IMR-90 (cell line): ENCODE measurements at regions not wholly inside any gene's neighbourhood (a gene's known extent, or its start where the extent isn't known, plus 50 kb on each side); places are given as distances from the start of the nearest gene placed in this dataset.

Experiments used
- BHLHE40 ChIP-seq: fragments of 150-350 bp; IDR thresholded peaks from 2 replicates; pipeline ENCODE4 v1.6.1; 2016; ENCODE audit warnings: mild to moderate bottlenecking, low read depth, low read length
- CEBPB ChIP-seq: IDR thresholded peaks from 2 replicates; pipeline ENCODE4 v1.6.1; 2012; ENCODE audit warnings: low read depth, low read length, improper control_type of control experiment
- FOS ChIP-seq: fragments of 150-350 bp; IDR thresholded peaks from 2 replicates; pipeline ENCODE4 v1.6.1; 2016; ENCODE audit warnings: low read depth, low read length
- MAFK ChIP-seq: IDR thresholded peaks from 2 replicates; pipeline ENCODE4 v1.6.1; 2012; ENCODE audit warnings: low read depth, low read length, improper control_type of control experiment
- MAZ ChIP-seq: IDR thresholded peaks from 2 replicates; pipeline ENCODE4 v1.6.1; 2012; ENCODE audit warnings: low read depth, mild to moderate bottlenecking, low read length, improper control_type of control experiment, moderate library complexity, borderline replicate concordance
- MXI1 ChIP-seq: IDR thresholded peaks from 2 replicates; pipeline ENCODE4 v1.6.1; 2012; ENCODE audit warnings: low read depth, mild to moderate bottlenecking, low read length, moderate library complexity, borderline replicate concordance
- POLR2A ChIP-seq: IDR thresholded peaks from 2 replicates; pipeline ENCODE4 v1.6.1; 2012; ENCODE audit warnings: mild to moderate bottlenecking, low read depth, low read length
- RAD21 ChIP-seq: IDR thresholded peaks from 2 replicates; pipeline ENCODE4 v1.6.1; 2012; ENCODE audit warnings: low read length, improper control_type of control experiment
- RCOR1 ChIP-seq: IDR thresholded peaks from 2 replicates; pipeline ENCODE4 v1.6.1; 2012; ENCODE audit warnings: mild to moderate bottlenecking, low read length, improper control_type of control experiment; ENCODE audit not compliant: insufficient replicate concordance
- RFX5 ChIP-seq: IDR thresholded peaks from 2 replicates; pipeline ENCODE4 v1.8.0; 2012; ENCODE audit warnings: low read depth, mild to moderate bottlenecking, low read length, moderate library complexity
- SMC3 ChIP-seq: fragments of 150-350 bp; IDR thresholded peaks from 2 replicates; pipeline ENCODE4 v1.6.1; 2016; ENCODE audit warnings: low read depth, mild to moderate bottlenecking, antibody characterized with exemption, low read length, moderate library complexity
- TF ChIP-seq, protein P1 (sequence below): conservative IDR thresholded peaks from 2 replicates; pipeline ENCODE4 v1.5.1; 2012; ENCODE audit warnings: mild to moderate bottlenecking, low read depth, low read length, improper control_type of control experiment
- TF ChIP-seq, protein P2 (sequence below): fragments of 150-350 bp; IDR thresholded peaks from 2 replicates; pipeline ENCODE4 v1.6.1; 2016; ENCODE audit warnings: low read depth, mild to moderate bottlenecking, low read length, moderate library complexity, borderline replicate concordance
- TF ChIP-seq, protein P3 (sequence below): fragments of 150-350 bp; IDR thresholded peaks from 2 replicates; pipeline ENCODE4 v1.6.1; 2017; ENCODE audit warnings: mild to moderate bottlenecking, antibody characterized with exemption, low read length, low read depth

DNA sequence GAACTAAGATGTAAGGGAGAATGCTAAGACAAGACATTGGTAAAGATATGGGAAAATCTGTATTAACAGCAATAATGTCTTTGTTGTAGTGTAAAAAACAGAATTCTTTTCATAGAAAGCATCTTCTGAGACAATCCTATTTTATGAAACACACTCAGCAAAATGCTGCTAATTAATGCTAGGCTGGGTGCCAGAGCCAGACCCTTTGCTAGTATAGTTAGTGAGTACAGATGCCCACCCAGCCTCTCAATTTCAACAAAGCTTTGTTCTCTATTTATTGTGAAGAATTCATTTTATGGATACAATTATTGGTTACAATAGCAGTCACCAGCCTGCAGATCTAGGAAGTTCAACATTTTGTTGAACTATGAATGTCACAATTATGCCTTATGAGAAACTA is 131.0 kb downstream of the SEM1 start:
- TF ChIP-seq, protein P1, sequence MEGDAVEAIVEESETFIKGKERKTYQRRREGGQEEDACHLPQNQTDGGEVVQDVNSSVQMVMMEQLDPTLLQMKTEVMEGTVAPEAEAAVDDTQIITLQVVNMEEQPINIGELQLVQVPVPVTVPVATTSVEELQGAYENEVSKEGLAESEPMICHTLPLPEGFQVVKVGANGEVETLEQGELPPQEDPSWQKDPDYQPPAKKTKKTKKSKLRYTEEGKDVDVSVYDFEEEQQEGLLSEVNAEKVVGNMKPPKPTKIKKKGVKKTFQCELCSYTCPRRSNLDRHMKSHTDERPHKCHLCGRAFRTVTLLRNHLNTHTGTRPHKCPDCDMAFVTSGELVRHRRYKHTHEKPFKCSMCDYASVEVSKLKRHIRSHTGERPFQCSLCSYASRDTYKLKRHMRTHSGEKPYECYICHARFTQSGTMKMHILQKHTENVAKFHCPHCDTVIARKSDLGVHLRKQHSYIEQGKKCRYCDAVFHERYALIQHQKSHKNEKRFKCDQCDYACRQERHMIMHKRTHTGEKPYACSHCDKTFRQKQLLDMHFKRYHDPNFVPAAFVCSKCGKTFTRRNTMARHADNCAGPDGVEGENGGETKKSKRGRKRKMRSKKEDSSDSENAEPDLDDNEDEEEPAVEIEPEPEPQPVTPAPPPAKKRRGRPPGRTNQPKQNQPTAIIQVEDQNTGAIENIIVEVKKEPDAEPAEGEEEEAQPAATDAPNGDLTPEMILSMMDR: no peak
- TF ChIP-seq BHLHE40 (no peak), POLR2A (no peak), RFX5 (no peak), FOS (no peak), RCOR1 (no peak), RAD21 (no peak), MAFK (no peak), MXI1 (no peak), CEBPB (no peak), MAZ (no peak), SMC3 (no peak)
- TF ChIP-seq, protein P2, sequence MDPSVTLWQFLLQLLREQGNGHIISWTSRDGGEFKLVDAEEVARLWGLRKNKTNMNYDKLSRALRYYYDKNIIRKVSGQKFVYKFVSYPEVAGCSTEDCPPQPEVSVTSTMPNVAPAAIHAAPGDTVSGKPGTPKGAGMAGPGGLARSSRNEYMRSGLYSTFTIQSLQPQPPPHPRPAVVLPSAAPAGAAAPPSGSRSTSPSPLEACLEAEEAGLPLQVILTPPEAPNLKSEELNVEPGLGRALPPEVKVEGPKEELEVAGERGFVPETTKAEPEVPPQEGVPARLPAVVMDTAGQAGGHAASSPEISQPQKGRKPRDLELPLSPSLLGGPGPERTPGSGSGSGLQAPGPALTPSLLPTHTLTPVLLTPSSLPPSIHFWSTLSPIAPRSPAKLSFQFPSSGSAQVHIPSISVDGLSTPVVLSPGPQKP: no peak
- TF ChIP-seq, protein P3, sequence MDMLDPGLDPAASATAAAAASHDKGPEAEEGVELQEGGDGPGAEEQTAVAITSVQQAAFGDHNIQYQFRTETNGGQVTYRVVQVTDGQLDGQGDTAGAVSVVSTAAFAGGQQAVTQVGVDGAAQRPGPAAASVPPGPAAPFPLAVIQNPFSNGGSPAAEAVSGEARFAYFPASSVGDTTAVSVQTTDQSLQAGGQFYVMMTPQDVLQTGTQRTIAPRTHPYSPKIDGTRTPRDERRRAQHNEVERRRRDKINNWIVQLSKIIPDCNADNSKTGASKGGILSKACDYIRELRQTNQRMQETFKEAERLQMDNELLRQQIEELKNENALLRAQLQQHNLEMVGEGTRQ: no peak
